ENCODE measurements at regions not wholly inside any gene's neighbourhood (a gene's known extent, or its start where the extent isn't known, plus 50 kb on each side); places are given as distances from the start of the nearest gene placed in this dataset.
"Not testable (repeated sequence)": the region's sequence is repeated elsewhere in the genome, so short reads cannot be mapped to it uniquely, and the experiment has no call there.

- H3K27ac ChIP-seq, result no peak overlapping the region
- no peak for TF ChIP-seq CTCF (conservative IDR thresholded peaks at IDR 0.05)
Measured at GRCh38 chr7:79636849-79637248, 183.4 kb upstream of the MAGI2 start.

- not testable (repeated sequence) for H3K27ac ChIP-seq
Measured at GRCh38 chr7:79625921-79626320, 172.5 kb upstream of the MAGI2 start.

GRCh38 chr7:79624336-79624735 is 170.9 kb upstream of the MAGI2 start:
- no peak for TF ChIP-seq CTCF (conservative IDR thresholded peaks at IDR 0.05)
- no peak overlapping the region for H3K27ac ChIP-seq

- no peak for TF ChIP-seq CTCF (conservative IDR thresholded peaks at IDR 0.05)
- H3K27ac ChIP-seq, result no peak overlapping the region
Measured at GRCh38 chr7:79622781-79623180, 169.3 kb upstream of the MAGI2 start.

- no peak for TF ChIP-seq CTCF (conservative IDR thresholded peaks at IDR 0.05)
- no peak overlapping the region for H3K27ac ChIP-seq
Measured at GRCh38 chr7:79620291-79620690, 166.8 kb upstream of the MAGI2 start.

- H3K27ac ChIP-seq, result no peak overlapping the region
- TF ChIP-seq CTCF (conservative IDR thresholded peaks at IDR 0.05), result no peak
Measured at GRCh38 chr7:79619216-79619615, 165.7 kb upstream of the MAGI2 start.

- no peak for TF ChIP-seq CTCF (conservative IDR thresholded peaks at IDR 0.05)
- no peak overlapping the region for H3K27ac ChIP-seq
Measured at GRCh38 chr7:79615871-79616640, 162.6 kb upstream of the MAGI2 start.

- TF ChIP-seq CTCF (conservative IDR thresholded peaks at IDR 0.05), result no peak
- no peak overlapping the region for H3K27ac ChIP-seq
Measured at GRCh38 chr7:79615466-79615865, 162.0 kb upstream of the MAGI2 start.
